Naive B cell (primary cell): ENCODE measurements at regions not wholly inside any gene's neighbourhood (a gene's known extent, or its start where the extent isn't known, plus 50 kb on each side); places are given as distances from the start of the nearest gene placed in this dataset.
A peak's percentile ranks its signal among the peaks of the same experiment; 100 is the strongest.

ENCODE experiments used
- ATAC-seq, 2 donors: fragments of 150-1000 bp; cut with Tn5 transposase; 2 replicates each; pipeline ENCODE4 v1.10.0; 2021; ENCODE audit warnings: low read depth in 2 of 2, mild to moderate bottlenecking in 2 of 2, moderate library complexity in 2 of 2
- DNase-seq: peaks from one replicate; pipeline ENCODE4 v3.0.0; 2022
- H3K27ac Mint-ChIP-seq, 6 donors: one replicate each; pipeline ENCODE4 v1.8.0; 2020 to 2022; ENCODE audit warnings: mild to moderate bottlenecking in 6 of 6, mixed read lengths in 6 of 6, moderate library complexity in 5 of 6, inconsistent platforms in 2 of 6
- H3K27me3 Mint-ChIP-seq, 3 donors: one replicate each; pipeline ENCODE4 v1.8.0; 2021 to 2022; ENCODE audit warnings: mixed read lengths in 3 of 3, mild to moderate bottlenecking in 1 of 3
- H3K36me3 Mint-ChIP-seq, 2 donors: one replicate each; pipeline ENCODE4 v1.8.0; 2020 to 2022; ENCODE audit warnings: mixed read lengths in 2 of 2, inconsistent platforms in 1 of 2, mild to moderate bottlenecking in 1 of 2
- H3K4me1 Mint-ChIP-seq, 3 donors: one replicate each; pipeline ENCODE4 v1.8.0; 2020 to 2022; ENCODE audit warnings: mixed read lengths in 3 of 3, inconsistent platforms in 1 of 3, mild to moderate bottlenecking in 1 of 3, moderate library complexity in 1 of 3
- H3K4me3 Mint-ChIP-seq, 8 donors: one replicate each; pipeline ENCODE4 v1.8.0; 2020 to 2022; ENCODE audit warnings: mild to moderate bottlenecking in 8 of 8, mixed read lengths in 8 of 8, moderate library complexity in 8 of 8, inconsistent platforms in 2 of 8
- H3K9me3 Mint-ChIP-seq, 7 donors: one replicate each; pipeline ENCODE4 v1.8.0; 2020 to 2022; ENCODE audit warnings: mixed read lengths in 7 of 7, mild to moderate bottlenecking in 5 of 7, inconsistent platforms in 2 of 7, moderate library complexity in 1 of 7

DNA sequence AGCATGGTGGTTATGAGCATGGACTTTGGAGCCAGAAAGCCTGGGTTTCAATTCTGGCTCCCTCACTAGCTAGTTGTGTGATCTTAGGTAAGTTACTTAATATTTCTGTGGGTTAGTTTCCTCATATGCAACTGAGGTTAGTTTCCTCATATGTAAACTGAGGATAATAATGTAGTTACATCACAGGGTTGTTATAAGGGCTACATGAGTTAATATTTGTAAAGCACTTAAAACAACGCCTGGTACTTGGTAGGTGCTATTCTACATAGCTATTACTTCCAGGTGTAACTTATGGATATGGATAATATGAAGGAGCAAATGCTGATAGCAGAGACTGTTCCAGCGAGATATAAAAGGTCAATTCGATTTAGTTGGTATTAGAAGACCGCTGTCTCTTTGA lies 69.4 kb upstream of the POU5F2 start:
- no peak for DNase-seq
- no peak overlapping the region for H3K27ac Mint-ChIP-seq
- no peak for ATAC-seq
- H3K36me3 Mint-ChIP-seq, result peaks cover 15 to 24% of the 10 kb centered on the region in 2 donors
- H3K9me3 Mint-ChIP-seq, result peaks cover 0 to 5% (median 2%) of the 10 kb centered on the region in 7 donors
- H3K4me1 Mint-ChIP-seq, result no peaks in the 10 kb centered on the region
- H3K27me3 Mint-ChIP-seq, result no peaks in the 10 kb centered on the region
- H3K4me3 Mint-ChIP-seq, result no peak overlapping the region

DNA sequence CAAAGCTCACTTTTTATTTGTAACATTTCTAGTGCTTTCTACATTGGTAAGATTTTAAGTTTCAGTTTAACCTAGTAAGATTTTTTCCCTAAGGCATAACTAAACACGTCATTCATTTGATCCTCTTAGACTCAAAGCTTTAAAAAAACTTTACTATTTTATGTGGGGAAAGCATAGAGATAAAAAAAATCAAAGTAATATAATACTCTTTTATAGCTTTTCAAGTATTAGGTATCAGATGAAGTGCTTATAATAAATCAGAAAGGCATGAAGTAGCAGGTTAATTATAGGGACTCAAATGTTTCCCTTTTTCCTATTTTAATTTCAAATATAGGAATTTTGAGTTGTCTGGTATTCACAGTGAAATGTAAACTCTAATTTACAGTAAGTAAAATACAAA lies 68.0 kb upstream of the POU5F2 start:
- peaks cover 9 to 13% of the 10 kb centered on the region in 2 donors for H3K36me3 Mint-ChIP-seq
- no peak for ATAC-seq

GRCh38 chr5:93807846-93808245 lies 66.4 kb upstream of the POU5F2 start:
- ATAC-seq (no peak), DNase-seq (no peak)
- Mint-ChIP-seq H3K27ac (no peak overlapping the region), H3K4me1 (no peaks in the 10 kb centered on the region), H3K9me3 (no peaks in the 10 kb centered on the region), H3K27me3 (no peaks in the 10 kb centered on the region), H3K36me3 (peaks cover 0 to 2% of the 10 kb centered on the region in 2 donors), H3K4me3 (no peak overlapping the region)

More for the DNA sequence above, 68.0 kb upstream of the POU5F2 start:
- Mint-ChIP-seq H3K27me3 (no peaks in the 10 kb centered on the region), H3K27ac (no peak overlapping the region), H3K9me3 (peaks cover 0 to 5% (median 0%) of the 10 kb centered on the region in 7 donors), H3K4me1 (no peaks in the 10 kb centered on the region), H3K4me3 (no peak overlapping the region)
- no peak for DNase-seq

DNA sequence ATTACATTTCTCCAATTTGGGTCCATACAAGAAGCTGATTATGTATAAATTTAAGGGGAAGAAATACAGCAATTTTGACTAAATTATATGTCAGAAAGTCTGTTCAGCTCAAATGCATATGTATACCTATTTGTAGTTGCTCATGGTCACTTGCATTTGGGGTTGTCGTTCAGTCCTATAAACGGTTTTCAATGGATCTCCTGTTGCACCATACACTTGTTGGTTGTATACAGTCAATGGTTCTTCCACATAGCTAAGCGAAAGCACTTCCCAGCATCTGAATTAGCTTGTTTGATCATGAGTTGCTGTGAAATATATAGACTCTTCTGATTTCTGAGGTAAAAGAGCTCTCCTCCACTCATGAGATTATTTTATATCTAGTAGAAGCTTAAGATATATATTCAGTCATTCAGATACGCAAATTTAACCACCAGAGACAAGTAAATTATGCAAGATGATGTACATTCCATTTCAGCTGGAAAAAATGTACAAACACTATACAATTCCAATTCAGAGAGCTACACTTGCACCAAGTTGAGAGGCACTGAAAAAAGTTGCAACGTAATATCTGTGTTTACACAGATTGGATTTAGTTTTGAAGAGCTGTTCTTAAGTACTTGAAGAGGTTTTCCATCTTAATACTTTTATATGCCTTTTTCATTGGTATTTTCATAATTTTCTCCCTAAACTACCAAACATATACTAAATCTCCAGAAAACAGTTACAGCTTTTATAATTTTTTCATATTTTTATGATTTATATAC lies 64.4 kb upstream of the POU5F2 start:
- no peaks in the 10 kb centered on the region for H3K4me1 Mint-ChIP-seq
- ATAC-seq (no peak), DNase-seq (no peak)
- H3K4me3 Mint-ChIP-seq, result no peak overlapping the region
- H3K9me3 Mint-ChIP-seq, result no peaks in the 10 kb centered on the region
- no peaks in the 10 kb centered on the region for H3K27me3 Mint-ChIP-seq
- no peak overlapping the region for H3K27ac Mint-ChIP-seq
- no peaks in the 10 kb centered on the region for H3K36me3 Mint-ChIP-seq

DNA sequence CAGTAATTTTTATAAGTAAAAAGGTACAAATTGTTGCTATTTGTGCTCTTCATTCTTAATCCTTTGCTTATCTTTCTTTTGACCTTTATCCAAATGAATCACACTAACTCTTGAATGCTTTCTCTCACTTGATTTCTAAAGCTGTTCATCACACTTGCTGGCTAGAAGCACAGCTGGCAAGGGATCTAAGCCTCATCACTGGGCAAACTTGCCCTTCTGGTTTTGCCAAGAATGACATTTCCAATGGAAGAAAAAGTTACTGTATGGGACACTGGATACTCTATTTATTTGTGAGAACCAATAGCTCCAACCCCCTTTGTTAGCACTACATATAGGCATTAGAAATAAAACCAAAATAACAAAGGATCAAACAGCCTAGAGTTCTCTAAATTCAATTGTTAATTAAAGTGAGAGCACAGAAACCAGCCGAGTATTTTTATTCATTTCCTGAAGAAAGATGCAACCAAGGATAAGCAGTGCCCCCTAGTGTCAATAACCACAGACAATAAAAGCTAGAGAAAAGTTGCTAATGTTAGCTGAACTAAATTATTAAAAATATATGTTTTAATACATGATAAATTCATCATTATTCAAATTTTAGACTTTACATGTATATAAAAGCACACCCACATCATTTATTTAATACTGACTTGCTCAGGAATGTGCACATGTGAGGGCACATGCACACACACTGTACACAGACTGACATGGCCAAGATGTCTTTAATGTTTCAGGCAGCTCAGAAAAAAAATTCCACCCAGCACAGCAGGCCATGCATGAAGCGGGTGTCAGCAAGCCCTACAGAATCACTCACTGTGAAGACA lies 59.8 kb upstream of the POU5F2 start:
- Mint-ChIP-seq H3K4me1 (no peaks in the 10 kb centered on the region), H3K27ac (no peak overlapping the region), H3K4me3 (no peak overlapping the region), H3K27me3 (no peaks in the 10 kb centered on the region), H3K36me3 (no peaks in the 10 kb centered on the region), H3K9me3 (no peaks in the 10 kb centered on the region)
- DNase-seq, result peak; percentile 25
- ATAC-seq, result no peak

DNA sequence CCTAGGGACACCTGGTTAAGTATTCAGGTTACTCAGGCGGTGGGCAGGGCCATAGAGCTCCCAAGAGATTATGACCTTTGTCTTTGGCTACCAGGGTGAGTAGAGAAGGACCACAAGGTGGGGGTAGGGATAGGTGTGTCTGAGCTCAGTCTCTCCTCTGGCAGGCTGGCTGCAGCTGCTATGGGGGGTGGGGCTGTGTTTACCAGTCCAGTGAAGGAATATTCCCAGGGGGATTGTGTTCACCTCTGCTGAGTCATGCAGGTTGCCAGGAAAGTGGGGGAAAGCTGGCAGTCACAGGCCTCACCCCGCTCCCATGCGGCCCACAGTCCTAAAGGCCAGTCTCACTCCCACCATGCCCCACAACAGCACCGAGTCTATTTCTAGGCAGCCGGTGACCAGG lies 53.6 kb upstream of the POU5F2 start:
- Mint-ChIP-seq H3K27me3 (no peaks in the 10 kb centered on the region), H3K4me1 (peaks cover 0 to 12% (median 4%) of the 10 kb centered on the region in 3 donors), H3K36me3 (peaks cover 16 to 21% of the 10 kb centered on the region in 2 donors), H3K4me3 (no peak overlapping the region), H3K9me3 (peaks cover 0 to 4% (median 0%) of the 10 kb centered on the region in 7 donors), H3K27ac (peak overlapping the region in 1 of 6 donors; percentile 84)
- DNase-seq, result no peak
- no peak for ATAC-seq

DNA sequence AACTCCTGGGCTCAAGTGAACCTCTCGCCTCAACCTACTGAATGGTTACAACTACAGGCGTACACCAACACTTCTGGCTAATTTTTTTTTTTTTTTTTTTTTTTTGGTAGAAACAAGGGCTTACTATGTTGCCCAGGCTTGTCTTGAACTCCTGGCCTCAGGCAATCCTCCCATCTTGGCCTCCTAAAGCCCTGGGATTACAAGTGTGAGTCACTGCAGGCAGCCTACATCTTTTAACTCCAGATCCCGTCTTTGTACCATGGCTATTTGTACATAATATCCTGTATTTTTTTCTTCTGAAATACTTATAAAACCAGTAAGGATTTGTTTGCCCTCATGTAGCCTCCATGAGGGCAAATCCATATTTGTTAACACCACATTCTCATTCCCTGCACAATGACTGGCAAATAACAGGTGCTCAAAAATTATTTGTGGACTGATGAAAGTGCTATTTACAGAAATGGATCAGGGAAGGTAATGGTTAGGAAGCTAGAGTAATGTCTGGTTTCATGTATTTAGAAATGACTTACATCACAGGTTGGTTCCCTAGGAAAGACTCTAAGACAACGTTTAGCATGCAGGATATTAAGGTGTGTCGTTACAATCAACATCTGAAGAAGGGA lies 51.9 kb upstream of the POU5F2 start:
- ATAC-seq (no peak), DNase-seq (no peak)
- no peak overlapping the region for H3K27ac Mint-ChIP-seq
- no peaks in the 10 kb centered on the region for H3K27me3 Mint-ChIP-seq
- H3K4me3 Mint-ChIP-seq, result no peak overlapping the region
- H3K4me1 Mint-ChIP-seq, result peaks cover 0 to 12% (median 4%) of the 10 kb centered on the region in 3 donors
- H3K9me3 Mint-ChIP-seq, result peaks cover 0 to 4% (median 0%) of the 10 kb centered on the region in 7 donors
- peaks cover 16 to 21% of the 10 kb centered on the region in 2 donors for H3K36me3 Mint-ChIP-seq

DNA sequence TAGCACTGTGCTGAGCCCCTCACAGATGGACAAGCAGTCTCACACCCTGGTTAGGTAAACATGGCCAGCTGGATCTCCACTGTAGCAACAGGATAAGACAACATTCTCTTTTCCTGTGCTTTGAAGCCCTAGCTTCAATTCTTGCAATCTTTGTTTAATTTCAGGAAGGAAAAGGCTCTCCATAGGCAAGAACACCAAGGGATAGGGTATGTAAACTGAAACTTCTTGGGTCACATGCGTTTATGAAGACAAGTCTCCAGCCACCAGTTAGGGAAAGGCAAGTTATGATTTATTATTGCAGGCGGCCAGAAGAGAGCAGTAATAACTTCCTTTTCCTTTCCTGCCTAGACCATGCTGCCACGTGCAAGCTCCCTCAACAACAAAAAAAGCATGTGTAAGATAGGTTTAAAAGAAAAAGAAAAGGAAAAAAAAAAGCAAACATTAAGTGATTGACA lies 50.1 kb upstream of the POU5F2 start:
- Mint-ChIP-seq H3K9me3 (peaks cover 0 to 4% (median 0%) of the 10 kb centered on the region in 7 donors), H3K36me3 (peaks cover 16 to 26% of the 10 kb centered on the region in 2 donors), H3K4me1 (peaks cover 0 to 12% (median 4%) of the 10 kb centered on the region in 3 donors), H3K27ac (peak overlapping the region in 1 of 6 donors; percentile 31), H3K4me3 (no peak overlapping the region), H3K27me3 (no peaks in the 10 kb centered on the region)
- DNase-seq (no peak), ATAC-seq (no peak)
